Fibroblast of the aortic adventitia (primary cell): ENCODE measurements at regions not wholly inside any gene's neighbourhood (a gene's known extent, or its start where the extent isn't known, plus 50 kb on each side); places are given as distances from the start of the nearest gene placed in this dataset.
A peak's percentile ranks its signal among the peaks of the same experiment; 100 is the strongest.

Experiments
- DNase-seq: peaks from one replicate; pipeline ENCODE4 v3.0.0-alpha.2; 2010; ENCODE audit warnings: low read depth
- H3K4me3 ChIP-seq: 2 replicates; pipeline ENCODE4 v1.5.1; 2011; ENCODE audit warnings: low read depth, mild to moderate bottlenecking, control low read depth, low read length, moderate library complexity
- TF ChIP-seq, protein P1 (sequence below): IDR thresholded peaks from 2 replicates; pipeline ENCODE4 v1.5.1; 2011; ENCODE audit warnings: mild to moderate bottlenecking, low read length, control low read depth, inconsistent platforms; ENCODE audit not compliant: insufficient read depth

DNA sequence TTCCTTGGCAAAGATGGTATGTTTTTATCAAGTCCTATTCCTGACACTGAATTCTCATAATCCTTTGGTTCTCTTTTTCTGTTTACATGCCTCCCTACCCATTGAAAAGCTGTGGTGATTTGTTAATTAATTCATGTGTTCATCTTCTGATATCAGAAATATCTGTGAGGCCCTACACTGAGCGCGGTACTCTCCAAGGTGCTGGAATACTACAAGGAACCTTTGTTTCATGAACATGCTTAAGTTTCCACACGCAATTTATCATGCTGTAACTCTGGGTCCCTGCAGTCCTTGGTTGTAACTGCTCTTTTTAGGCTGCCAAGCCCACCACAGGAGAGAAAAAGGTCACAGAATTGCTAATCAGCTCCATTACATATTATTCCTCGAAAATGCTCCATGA lies 331.8 kb downstream of the FAT3 start:
- TF ChIP-seq, protein P1, sequence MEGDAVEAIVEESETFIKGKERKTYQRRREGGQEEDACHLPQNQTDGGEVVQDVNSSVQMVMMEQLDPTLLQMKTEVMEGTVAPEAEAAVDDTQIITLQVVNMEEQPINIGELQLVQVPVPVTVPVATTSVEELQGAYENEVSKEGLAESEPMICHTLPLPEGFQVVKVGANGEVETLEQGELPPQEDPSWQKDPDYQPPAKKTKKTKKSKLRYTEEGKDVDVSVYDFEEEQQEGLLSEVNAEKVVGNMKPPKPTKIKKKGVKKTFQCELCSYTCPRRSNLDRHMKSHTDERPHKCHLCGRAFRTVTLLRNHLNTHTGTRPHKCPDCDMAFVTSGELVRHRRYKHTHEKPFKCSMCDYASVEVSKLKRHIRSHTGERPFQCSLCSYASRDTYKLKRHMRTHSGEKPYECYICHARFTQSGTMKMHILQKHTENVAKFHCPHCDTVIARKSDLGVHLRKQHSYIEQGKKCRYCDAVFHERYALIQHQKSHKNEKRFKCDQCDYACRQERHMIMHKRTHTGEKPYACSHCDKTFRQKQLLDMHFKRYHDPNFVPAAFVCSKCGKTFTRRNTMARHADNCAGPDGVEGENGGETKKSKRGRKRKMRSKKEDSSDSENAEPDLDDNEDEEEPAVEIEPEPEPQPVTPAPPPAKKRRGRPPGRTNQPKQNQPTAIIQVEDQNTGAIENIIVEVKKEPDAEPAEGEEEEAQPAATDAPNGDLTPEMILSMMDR = no peak
- no peak overlapping the region for H3K4me3 ChIP-seq
- peak; percentile 0 for DNase-seq

DNA sequence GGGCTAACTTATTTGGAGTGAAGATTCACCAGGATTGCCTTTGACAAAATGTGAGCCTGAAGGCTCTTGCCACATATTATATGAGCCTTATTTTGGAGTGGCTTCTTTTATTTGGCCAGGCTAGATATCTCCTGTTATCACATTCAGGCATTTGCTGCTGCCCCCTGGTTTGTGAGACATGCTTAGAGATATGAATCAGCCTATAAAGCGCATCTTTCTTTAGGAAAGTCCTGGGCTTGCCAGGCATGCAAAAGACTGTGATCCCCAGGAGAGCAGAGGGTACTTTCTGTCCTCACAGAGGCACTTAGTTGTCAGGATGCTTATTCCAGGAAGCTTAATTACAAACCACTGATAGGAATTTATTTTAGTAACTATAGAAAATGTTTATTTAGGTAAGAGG lies 333.3 kb downstream of the FAT3 start:
- H3K4me3 ChIP-seq = no peak overlapping the region
- no peak for DNase-seq
- TF ChIP-seq, protein P1 = no peak

DNA sequence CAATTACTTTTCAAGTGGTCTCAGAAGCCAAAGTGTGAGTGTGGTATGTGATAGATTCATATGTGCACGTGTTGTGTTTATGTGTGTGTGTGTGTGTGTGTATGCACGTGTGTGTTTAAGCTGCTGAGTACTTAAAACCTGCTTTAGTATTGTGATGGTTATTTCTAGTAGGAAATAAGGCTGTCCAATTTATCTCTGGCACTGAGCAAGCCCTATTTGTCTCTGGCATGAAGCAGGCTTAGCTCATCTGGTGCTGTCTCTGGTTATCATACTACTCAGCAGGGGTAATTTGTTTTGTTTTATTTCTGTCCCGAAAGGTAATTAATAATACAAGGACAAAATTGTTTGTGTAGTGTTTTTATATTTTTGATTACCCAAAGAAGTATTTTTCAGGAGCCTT lies 333.7 kb downstream of the FAT3 start:
- H3K4me3 ChIP-seq = no peak overlapping the region
- TF ChIP-seq, protein P1 = no peak
- no peak for DNase-seq

DNA sequence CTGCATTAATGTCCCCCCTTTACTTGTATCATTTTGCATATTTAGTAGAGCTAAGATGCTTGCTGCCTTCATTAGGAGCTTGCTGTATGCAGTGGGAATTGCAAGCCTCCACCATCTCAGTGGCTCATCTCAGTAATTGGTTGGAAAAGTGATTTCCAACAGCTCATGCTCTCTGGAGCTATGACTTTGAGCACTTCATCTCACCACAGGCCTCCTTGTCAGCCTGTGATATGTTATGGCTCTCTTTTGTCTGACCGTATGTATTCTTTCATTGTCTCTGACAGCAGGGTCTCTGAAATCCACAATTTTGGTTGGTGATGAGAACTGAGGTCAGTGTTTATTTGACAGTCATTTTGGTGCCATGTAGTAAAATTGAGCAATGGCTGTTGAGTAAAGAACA lies 345.1 kb downstream of the FAT3 start:
- DNase-seq = no peak
- TF ChIP-seq, protein P1 = no peak
- no peak overlapping the region for H3K4me3 ChIP-seq

DNA sequence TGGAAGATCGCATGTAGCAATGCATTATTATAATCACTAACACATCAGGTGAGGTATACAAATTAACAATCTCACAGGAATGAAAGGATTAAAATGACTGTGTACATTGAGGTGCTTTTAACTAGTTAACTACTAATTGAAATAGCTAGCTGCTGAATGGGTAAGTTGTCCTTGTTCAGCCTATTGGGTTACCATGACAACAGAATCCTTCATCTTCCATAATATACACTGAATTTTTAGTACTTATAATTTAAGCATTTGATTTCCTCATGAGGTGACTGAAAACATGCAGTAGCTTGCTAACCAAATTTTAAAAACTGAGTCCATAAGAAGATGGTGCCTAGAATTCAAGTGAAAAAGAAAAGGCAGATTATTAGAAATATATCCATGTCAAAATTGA lies 347.9 kb downstream of the FAT3 start:
- DNase-seq = no peak
- H3K4me3 ChIP-seq = no peak overlapping the region
- TF ChIP-seq, protein P1 = no peak

DNA sequence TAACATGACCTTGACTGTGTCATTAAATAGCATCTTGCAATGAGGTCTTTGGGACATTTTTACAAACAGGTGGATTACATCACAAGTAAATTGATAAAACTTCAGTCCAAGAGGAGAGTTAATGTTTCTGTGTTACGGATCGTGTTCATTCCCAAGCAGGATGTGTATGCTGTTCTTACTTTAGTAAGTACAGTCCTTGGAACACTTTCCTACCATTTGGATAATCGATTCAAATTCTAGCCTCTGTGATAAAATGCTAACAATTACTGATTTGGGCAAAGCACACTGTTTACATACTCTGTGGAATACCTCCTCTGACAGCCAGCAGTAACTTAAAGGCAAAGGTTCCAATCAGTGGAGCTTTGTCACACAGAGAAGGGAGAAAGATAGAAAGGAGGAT lies 351.7 kb downstream of the FAT3 start:
- TF ChIP-seq, protein P1 = no peak
- H3K4me3 ChIP-seq = no peak overlapping the region
- DNase-seq = no peak

DNA sequence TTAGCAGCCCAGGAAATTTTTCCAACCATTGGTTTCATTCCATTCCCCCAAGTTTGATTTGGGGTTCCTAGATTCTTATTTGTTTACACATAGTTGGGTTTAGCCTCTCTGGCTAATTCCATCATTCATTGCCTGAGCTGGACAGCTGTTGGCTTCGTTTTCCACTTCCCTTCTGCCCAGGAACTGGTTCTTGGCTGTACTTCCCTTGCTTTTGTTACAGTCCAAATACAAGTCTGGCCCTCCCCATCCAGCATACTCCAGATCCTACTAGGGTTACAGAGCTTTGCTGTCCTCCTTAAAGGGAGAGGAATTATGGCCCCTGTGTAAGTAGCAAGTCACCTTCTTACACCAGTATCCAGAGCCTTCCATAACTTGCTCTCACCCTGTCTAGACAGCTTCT lies 356.3 kb downstream of the FAT3 start:
- TF ChIP-seq, protein P1 = no peak
- DNase-seq = no peak

More for the DNA sequence above, 356.3 kb downstream of the FAT3 start:
- no peak overlapping the region for H3K4me3 ChIP-seq
